Fibroblast of skin of left quadriceps (primary cell): ENCODE measurements at regions not wholly inside any gene's neighbourhood (a gene's known extent, or its start where the extent isn't known, plus 50 kb on each side); places are given as distances from the start of the nearest gene placed in this dataset.
"Not testable (repeated sequence)": the region's sequence is repeated elsewhere in the genome, so short reads cannot be mapped to it uniquely, and the experiment has no call there.

Source experiments
- DNase-seq, 2 experiments: peaks; one replicate each; pipeline ENCODE4 v3.0.0-alpha.2; 2013; ENCODE audit warnings: low read depth in 2 of 2

- DNase-seq = no peak
These were observed 842.3 kb upstream of the LRRC4C start for GRCh38 chr11:42301777-42302176.

- peak in 1 of 2 experiments; percentile 12 for DNase-seq
These were observed 852.1 kb upstream of the LRRC4C start for GRCh38 chr11:42311514-42311913.

- no peak for DNase-seq
These were observed 852.5 kb upstream of the LRRC4C start for GRCh38 chr11:42311944-42312343.

- DNase-seq = no peak
These were observed 855.8 kb upstream of the LRRC4C start for GRCh38 chr11:42315267-42315666.

GRCh38 chr11:42315846-42316245, 856.4 kb upstream of the LRRC4C start:
- no peak for DNase-seq

GRCh38 chr11:42319921-42320320, 860.5 kb upstream of the LRRC4C start:
- no peak for DNase-seq

GRCh38 chr11:42329929-42330565, 870.6 kb upstream of the LRRC4C start:
- no peak for DNase-seq

- DNase-seq = no peak
These were observed 878.5 kb upstream of the LRRC4C start for GRCh38 chr11:42337786-42338455.

DNA sequence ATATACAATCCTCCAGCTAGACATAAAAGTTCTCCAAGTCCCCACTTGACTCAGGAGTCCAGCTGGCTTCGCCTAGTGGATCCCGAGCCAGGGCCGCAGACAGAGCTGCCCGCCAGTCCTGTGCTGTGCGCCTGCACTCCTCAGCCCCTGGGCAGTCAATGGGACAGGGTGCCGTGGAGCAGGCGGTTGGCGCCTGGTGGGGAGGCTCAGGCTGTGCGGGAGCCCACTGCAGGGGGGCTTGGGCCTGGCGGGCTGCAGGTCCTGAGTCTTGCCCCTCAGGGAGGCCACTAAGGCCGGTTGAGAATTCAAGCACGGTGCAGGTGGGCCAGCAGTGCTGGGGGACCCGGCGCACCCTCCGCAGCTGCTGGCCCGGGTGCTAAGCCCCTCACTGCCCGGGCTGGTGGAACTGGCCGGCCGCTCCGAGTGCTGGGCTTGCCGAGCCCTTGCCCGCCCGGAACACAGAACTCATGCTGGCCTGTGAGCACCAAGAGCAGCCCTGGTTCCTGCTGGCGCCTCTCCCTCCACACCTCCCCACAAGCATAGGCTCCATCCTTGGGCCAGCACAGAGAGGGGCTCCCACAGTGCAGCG, 884.8 kb upstream of the LRRC4C start:
- no peak for DNase-seq

GRCh38 chr11:42345933-42346332, 886.5 kb upstream of the LRRC4C start:
- DNase-seq = no peak

GRCh38 chr11:42363701-42364100, 904.2 kb upstream of the LRRC4C start:
- DNase-seq = no peak

GRCh38 chr11:42390116-42390515, 921.7 kb upstream of the API5 start:
- no peak for DNase-seq

DNA sequence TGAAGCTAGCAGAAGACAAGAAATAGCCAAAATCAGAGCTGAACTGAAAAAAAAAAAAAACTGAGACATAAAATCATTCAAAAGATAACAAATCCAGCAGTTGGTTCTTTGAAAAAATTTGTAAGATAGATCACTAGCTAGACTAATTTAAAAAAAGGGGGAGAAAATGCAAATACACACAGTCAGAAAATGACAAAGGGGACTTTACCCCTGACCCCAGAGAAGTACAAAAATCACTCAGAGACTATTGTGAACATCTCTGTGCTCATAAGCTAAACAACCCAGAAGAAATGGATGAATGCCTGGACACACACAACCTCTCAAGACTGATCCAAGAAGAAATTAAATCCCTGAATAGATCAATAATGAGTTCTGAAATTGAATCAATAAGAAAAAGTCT, 914.3 kb upstream of the API5 start:
- no peak for DNase-seq

GRCh38 chr11:42407341-42407740, 904.5 kb upstream of the API5 start:
- DNase-seq = no peak

DNA sequence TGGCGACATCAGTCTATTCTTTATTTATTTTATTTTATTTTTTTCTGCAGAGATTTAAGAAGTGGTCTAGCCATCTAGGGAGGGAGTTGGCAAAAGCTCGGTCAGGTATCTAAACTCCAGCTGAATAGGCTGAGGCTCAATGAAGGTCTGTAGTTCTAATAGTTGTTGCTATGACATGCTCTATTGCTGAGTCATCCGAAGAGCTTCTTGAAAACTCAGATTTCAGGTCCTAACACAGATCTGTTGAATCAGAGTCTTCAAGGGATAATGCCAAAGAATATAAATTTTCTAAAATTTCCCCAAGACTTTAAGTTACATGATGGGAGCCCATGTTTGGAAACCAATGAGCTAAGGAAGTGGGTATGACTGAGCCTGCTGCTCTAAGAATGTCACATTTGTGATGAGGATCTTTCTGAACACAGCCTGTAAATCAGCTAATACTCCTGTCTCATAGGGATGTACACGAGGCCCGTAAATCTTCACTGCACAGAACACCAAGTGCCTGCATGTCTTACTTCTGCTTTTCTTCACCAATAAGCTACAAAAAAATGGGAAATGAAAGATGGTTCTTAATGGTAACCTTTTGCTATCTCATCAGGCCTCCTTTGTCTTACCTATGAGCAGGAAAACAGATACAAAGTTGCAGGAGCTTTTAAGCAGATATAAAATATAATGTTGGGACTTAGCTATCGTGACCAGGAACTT, 901.4 kb upstream of the API5 start:
- peak in 1 of 2 experiments; percentile 34 for DNase-seq

DNA sequence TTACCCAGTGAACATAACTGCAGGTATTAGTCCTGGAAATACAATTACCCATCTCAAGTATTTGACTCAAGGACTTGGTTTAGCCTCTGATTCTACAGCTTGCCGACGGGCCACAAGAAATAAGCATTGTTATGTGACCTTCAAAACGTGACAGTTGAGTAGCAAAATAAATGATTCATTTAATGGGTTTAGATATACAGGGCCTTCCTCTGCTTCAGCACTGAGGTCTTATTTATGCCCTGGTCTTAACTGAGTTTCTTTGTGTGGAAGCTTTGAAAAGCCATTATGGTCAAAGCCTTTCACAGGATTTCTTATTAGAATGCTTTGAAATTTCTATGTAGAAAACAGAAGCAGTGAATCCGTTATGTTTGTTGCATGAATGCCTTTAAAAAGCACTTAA, 899.2 kb upstream of the API5 start:
- DNase-seq = no peak

- no peak for DNase-seq
These were observed 894.1 kb upstream of the API5 start for GRCh38 chr11:42417691-42418090.

GRCh38 chr11:42422090-42422489, 889.7 kb upstream of the API5 start:
- peak in 1 of 2 experiments; percentile 23 for DNase-seq

- not testable (repeated sequence) for DNase-seq
These were observed 876.9 kb upstream of the API5 start for GRCh38 chr11:42434911-42435310.

GRCh38 chr11:42444406-42444805, 867.4 kb upstream of the API5 start:
- DNase-seq = no peak

GRCh38 chr11:42462558-42463310, 849.1 kb upstream of the API5 start:
- DNase-seq = peak; percentile 57 to 61

DNA sequence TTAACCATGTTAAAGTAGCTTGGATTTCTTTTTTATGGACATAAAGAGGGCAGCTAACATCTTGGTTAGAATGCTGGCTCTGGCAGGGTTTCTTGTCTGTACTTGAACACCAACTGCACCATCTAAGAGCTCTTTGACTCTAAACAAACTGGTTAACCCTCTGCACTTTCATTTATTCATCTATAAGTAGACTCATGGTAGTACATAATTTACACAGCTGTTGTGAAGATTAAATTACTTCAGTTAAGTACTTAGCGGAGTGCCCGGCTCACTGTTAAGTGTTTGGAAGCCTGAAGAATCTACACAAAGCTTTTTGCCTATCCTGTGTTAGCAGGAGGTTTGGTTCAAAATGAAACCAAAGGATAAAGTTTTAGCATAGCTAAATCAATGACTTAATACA, 846.2 kb upstream of the API5 start:
- no peak for DNase-seq
